RWPE2 (cell line): ENCODE measurements at regions not wholly inside any gene's neighbourhood (a gene's known extent, or its start where the extent isn't known, plus 50 kb on each side); places are given as distances from the start of the nearest gene placed in this dataset.

Experiments
- ATAC-seq: fragments of 200-7000 bp; cut with Tn5 transposase; 3 replicates; pipeline ENCODE4 v1.9.1; 2021; ENCODE audit warnings: low read depth
- DNase-seq: peaks from one replicate; pipeline ENCODE4 v3.0.0-alpha.2; 2020; ENCODE audit warnings: low spot score
- H3K27ac ChIP-seq: fragments of 450-650 bp; 2 replicates; pipeline ENCODE4 v1.5.1; 2017; ENCODE audit warnings: mild to moderate bottlenecking; ENCODE audit not compliant: poor library complexity, severe bottlenecking
- H3K27me3 ChIP-seq: fragments of 250-450 bp; sonication (Bioruptor Pico); 2 replicates; pipeline ENCODE4 v1.5.1; 2021; ENCODE audit warnings: mild to moderate bottlenecking, moderate library complexity; ENCODE audit not compliant: insufficient read depth, poor library complexity, severe bottlenecking
- H3K36me3 ChIP-seq: fragments of 250-450 bp; sonication (Bioruptor Pico); 2 replicates; pipeline ENCODE4 v1.5.1; 2020; ENCODE audit warnings: low read depth, mild to moderate bottlenecking, moderate library complexity
- H3K4me1 ChIP-seq: fragments of 250-450 bp; sonication (Bioruptor Pico); 2 replicates; pipeline ENCODE4 v1.5.1; 2021; ENCODE audit warnings: mild to moderate bottlenecking, moderate library complexity; ENCODE audit not compliant: insufficient read depth, poor library complexity, severe bottlenecking
- H3K4me3 ChIP-seq: fragments of 250-450 bp; sonication (Bioruptor Pico); 2 replicates; pipeline ENCODE4 v1.5.1; 2021; ENCODE audit warnings: mild to moderate bottlenecking, moderate library complexity; ENCODE audit not compliant: severe bottlenecking
- H3K9me3 ChIP-seq: fragments of 250-450 bp; sonication (Bioruptor Pico); 2 replicates; pipeline ENCODE4 v1.5.1; 2021; ENCODE audit warnings: mild to moderate bottlenecking, moderate library complexity; ENCODE audit not compliant: severe bottlenecking
- CTCF ChIP-seq: fragments of 450-650 bp; IDR thresholded peaks from one replicate; pipeline ENCODE4 v1.5.1; 2017; ENCODE audit warnings: mild to moderate bottlenecking, moderate library complexity; ENCODE audit not compliant: poor library complexity, severe bottlenecking

GRCh38 chr4:188892837-188893236 is 753.6 kb downstream of the TRIML1 start:
- Histone ChIP-seq H3K9me3 (no peaks in the 10 kb centered on the region), H3K4me3 (no peak overlapping the region), H3K36me3 (no peaks in the 10 kb centered on the region), H3K27ac (no peak overlapping the region), H3K4me1 (no peaks in the 10 kb centered on the region), H3K27me3 (no peaks in the 10 kb centered on the region)
- DNase-seq (no peak), ATAC-seq (no peak)
- no peak for TF ChIP-seq CTCF

GRCh38 chr4:188903986-188904385 is 764.7 kb downstream of the TRIML1 start:
- H3K4me1 ChIP-seq: peaks cover 3% of the 10 kb centered on the region
- DNase-seq: no peak
- H3K27ac ChIP-seq: no peak overlapping the region
- no peak overlapping the region for H3K4me3 ChIP-seq
- no peak for TF ChIP-seq CTCF
- H3K9me3 ChIP-seq: no peaks in the 10 kb centered on the region
- H3K27me3 ChIP-seq: no peaks in the 10 kb centered on the region
- no peaks in the 10 kb centered on the region for H3K36me3 ChIP-seq
- no peak for ATAC-seq

GRCh38 chr4:188904617-188905016 is 765.4 kb downstream of the TRIML1 start:
- DNase-seq (no peak), ATAC-seq (no peak)
- H3K4me3 ChIP-seq: no peak overlapping the region
- TF ChIP-seq CTCF: no peak
- no peaks in the 10 kb centered on the region for H3K27me3 ChIP-seq
- H3K4me1 ChIP-seq: peaks cover 3% of the 10 kb centered on the region
- no peaks in the 10 kb centered on the region for H3K9me3 ChIP-seq
- no peaks in the 10 kb centered on the region for H3K36me3 ChIP-seq
- no peak overlapping the region for H3K27ac ChIP-seq

GRCh38 chr4:188905248-188905647 is 766.0 kb downstream of the TRIML1 start:
- Histone ChIP-seq H3K4me1 (peaks cover 3% of the 10 kb centered on the region), H3K27ac (no peak overlapping the region), H3K27me3 (no peaks in the 10 kb centered on the region), H3K36me3 (no peaks in the 10 kb centered on the region), H3K4me3 (no peak overlapping the region), H3K9me3 (no peaks in the 10 kb centered on the region)
- no peak for ATAC-seq
- DNase-seq: no peak
- no peak for TF ChIP-seq CTCF

GRCh38 chr4:188911199-188911598 is 772.0 kb downstream of the TRIML1 start:
- H3K27me3 ChIP-seq: no peaks in the 10 kb centered on the region
- H3K27ac ChIP-seq: no peak overlapping the region
- DNase-seq: no peak
- no peak for TF ChIP-seq CTCF
- H3K4me3 ChIP-seq: no peak overlapping the region
- no peaks in the 10 kb centered on the region for H3K4me1 ChIP-seq
- no peak for ATAC-seq
- H3K36me3 ChIP-seq: no peaks in the 10 kb centered on the region
- H3K9me3 ChIP-seq: no peaks in the 10 kb centered on the region
